GM06990 (cell line): ENCODE measurements at regions not wholly inside any gene's neighbourhood (a gene's known extent, or its start where the extent isn't known, plus 50 kb on each side); places are given as distances from the start of the nearest gene placed in this dataset.

Experiments
- DNase-seq: peaks from one replicate; pipeline ENCODE4 v3.0.0-alpha.2; 2011; ENCODE audit not compliant: insufficient read length; ENCODE audit errors: extremely low read depth
- H3K27me3 ChIP-seq: replicated peaks from 2 replicates; pipeline ENCODE4 v1.6.0; 2011; ENCODE audit warnings: low read length; ENCODE audit not compliant: control insufficient read depth, insufficient read depth
- H3K36me3 ChIP-seq: 2 replicates; pipeline ENCODE4 v1.5.1; 2011; ENCODE audit warnings: low read length; ENCODE audit not compliant: control insufficient read depth, insufficient read depth
- H3K4me3 ChIP-seq: replicated peaks from 2 replicates; pipeline ENCODE4 v1.5.1; 2011; ENCODE audit warnings: low read depth, mild to moderate bottlenecking, control low read depth, low read length
- TF ChIP-seq, protein P1 (sequence below): IDR thresholded peaks from 2 replicates; pipeline ENCODE4 v1.5.1; 2011; ENCODE audit warnings: low read length, control low read depth, mild to moderate bottlenecking, inconsistent platforms; ENCODE audit not compliant: insufficient read depth, poor library complexity, severe bottlenecking

DNA sequence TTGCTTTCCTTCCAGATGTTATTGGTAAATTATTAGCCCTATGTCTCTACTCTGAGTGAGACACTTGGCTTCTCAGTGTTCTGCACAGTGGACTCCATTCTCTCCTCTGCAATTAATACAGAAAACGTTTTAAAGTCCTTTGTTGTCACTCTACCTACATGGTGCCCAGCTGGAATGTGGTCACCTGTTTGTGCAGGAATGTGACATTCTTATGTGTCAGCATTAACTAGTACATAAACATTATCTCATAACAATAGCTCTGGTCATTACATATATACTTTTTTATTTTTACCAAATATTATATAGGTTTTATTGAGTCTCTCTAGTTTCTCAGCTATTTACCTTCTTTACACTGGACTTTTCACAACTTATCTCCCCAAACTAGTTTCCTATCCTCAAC is 147.0 kb upstream of the KCNMB2 start:
- no peaks in the 10 kb centered on the region; the same call in 1 of the 2 replicates for H3K27me3 ChIP-seq
- TF ChIP-seq, protein P1, sequence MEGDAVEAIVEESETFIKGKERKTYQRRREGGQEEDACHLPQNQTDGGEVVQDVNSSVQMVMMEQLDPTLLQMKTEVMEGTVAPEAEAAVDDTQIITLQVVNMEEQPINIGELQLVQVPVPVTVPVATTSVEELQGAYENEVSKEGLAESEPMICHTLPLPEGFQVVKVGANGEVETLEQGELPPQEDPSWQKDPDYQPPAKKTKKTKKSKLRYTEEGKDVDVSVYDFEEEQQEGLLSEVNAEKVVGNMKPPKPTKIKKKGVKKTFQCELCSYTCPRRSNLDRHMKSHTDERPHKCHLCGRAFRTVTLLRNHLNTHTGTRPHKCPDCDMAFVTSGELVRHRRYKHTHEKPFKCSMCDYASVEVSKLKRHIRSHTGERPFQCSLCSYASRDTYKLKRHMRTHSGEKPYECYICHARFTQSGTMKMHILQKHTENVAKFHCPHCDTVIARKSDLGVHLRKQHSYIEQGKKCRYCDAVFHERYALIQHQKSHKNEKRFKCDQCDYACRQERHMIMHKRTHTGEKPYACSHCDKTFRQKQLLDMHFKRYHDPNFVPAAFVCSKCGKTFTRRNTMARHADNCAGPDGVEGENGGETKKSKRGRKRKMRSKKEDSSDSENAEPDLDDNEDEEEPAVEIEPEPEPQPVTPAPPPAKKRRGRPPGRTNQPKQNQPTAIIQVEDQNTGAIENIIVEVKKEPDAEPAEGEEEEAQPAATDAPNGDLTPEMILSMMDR: no peak
- H3K36me3 ChIP-seq: no peaks in the 10 kb centered on the region
- H3K4me3 ChIP-seq: no peak overlapping the region
- no peak for DNase-seq

- H3K27me3 ChIP-seq: no peaks in the 10 kb centered on the region; the same call in 1 of the 2 replicates
- TF ChIP-seq, protein P1: no peak
- no peaks in the 10 kb centered on the region for H3K36me3 ChIP-seq
- H3K4me3 ChIP-seq: no peak overlapping the region
- DNase-seq: no peak
These were observed 143.7 kb upstream of the KCNMB2 start for GRCh38 chr3:178392511-178392926.

DNA sequence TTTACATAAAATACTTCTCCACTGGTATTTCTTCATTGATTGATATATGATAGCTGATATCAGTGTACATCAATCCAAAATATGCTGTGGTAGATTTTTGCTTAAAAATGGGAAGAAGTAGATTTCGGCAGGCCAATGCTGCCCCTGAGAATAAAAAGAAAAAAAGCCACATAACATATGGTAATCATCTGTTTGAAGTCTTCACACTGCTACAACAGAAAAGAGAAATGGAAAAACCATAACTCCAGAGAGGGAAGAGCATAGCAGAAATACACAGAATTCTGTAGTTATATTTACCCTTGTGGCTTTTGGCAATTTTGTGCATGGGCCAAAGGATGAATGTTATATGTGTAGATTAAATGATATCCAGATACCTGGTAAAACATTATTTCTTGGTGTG is 143.1 kb upstream of the KCNMB2 start:
- TF ChIP-seq, protein P1: no peak
- Histone ChIP-seq H3K27me3 (no peaks in the 10 kb centered on the region; the same call in 1 of the 2 replicates), H3K36me3 (no peaks in the 10 kb centered on the region), H3K4me3 (no peak overlapping the region)
- no peak for DNase-seq

- no peak for DNase-seq
- TF ChIP-seq, protein P1: no peak
- no peaks in the 10 kb centered on the region for H3K36me3 ChIP-seq
- no peaks in the 10 kb centered on the region; the same call in 1 of the 2 replicates for H3K27me3 ChIP-seq
- H3K4me3 ChIP-seq: no peak overlapping the region
These were observed 142.4 kb upstream of the KCNMB2 start for GRCh38 chr3:178393824-178394223.

- DNase-seq: no peak
- Histone ChIP-seq H3K36me3 (no peaks in the 10 kb centered on the region), H3K27me3 (no peaks in the 10 kb centered on the region), H3K4me3 (no peak overlapping the region)
- TF ChIP-seq, protein P1: no peak
These were observed 139.9 kb upstream of the KCNMB2 start for GRCh38 chr3:178396318-178396717.

DNA sequence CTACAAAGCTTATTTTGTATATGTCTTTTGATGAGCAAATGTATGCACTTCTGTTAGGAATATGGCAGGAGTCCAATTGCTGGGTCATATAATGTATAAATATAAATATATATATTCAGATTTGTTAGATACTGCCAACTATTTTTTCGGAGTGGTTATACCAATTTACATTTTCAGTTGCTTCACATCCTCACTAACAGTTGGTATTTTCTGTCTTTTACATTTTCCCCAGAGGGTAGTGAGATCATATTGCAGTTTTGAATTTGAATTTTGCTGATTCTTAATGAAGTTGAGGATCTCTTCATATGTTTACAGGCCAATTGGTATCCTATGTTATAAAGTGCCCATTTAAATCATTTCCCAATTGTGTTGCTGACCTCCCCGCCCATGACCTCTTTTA is 139.0 kb upstream of the KCNMB2 start:
- Histone ChIP-seq H3K4me3 (no peak overlapping the region), H3K27me3 (no peaks in the 10 kb centered on the region), H3K36me3 (no peaks in the 10 kb centered on the region)
- TF ChIP-seq, protein P1: no peak
- no peak for DNase-seq
